Activated B cell treated with CpG ODN at 0.5 μM for 24 hours (primary cell): ENCODE measurements at regions not wholly inside any gene's neighbourhood (a gene's known extent, or its start where the extent isn't known, plus 50 kb on each side); places are given as distances from the start of the nearest gene placed in this dataset.

Experiments
- ATAC-seq: fragments of 200-7000 bp; cut with Tn5 transposase; one replicate; pipeline ENCODE4 v1.10.0; 2021; ENCODE audit warnings: low read depth, mild to moderate bottlenecking, moderate library complexity
- CTCF ChIA-PET: fragments of 350-600 bp; sonication (Branson Sonifier 250); formaldehyde crosslinking; loops from one replicate; lab custom pipeline; 2021; ENCODE audit warnings: antibody characterized with exemption; lab: Charles Lee
- POLR2A ChIA-PET: fragments of 350-600 bp; sonication (Branson Sonifier 250); formaldehyde crosslinking; loops from one replicate; lab custom pipeline; 2021; ENCODE audit warnings: antibody characterized with exemption; lab: Charles Lee
- DNase-seq: peaks from one replicate; pipeline ENCODE4 v3.0.0; 2022
- H3K27ac Mint-ChIP-seq: one replicate; pipeline ENCODE4 v1.8.0; 2020; ENCODE audit warnings: mixed read lengths
- H3K27me3 Mint-ChIP-seq: one replicate; pipeline ENCODE4 v1.8.0; 2021; ENCODE audit warnings: mixed read lengths
- H3K36me3 Mint-ChIP-seq: one replicate; pipeline ENCODE4 v1.8.0; 2021; ENCODE audit warnings: low read depth, mixed read lengths
- H3K4me1 Mint-ChIP-seq: one replicate; pipeline ENCODE4 v1.8.0; 2021; ENCODE audit warnings: mixed read lengths
- H3K4me3 Mint-ChIP-seq: one replicate; pipeline ENCODE4 v1.8.0; 2020; ENCODE audit warnings: mild to moderate bottlenecking, mixed read lengths
- H3K9me3 Mint-ChIP-seq: one replicate; pipeline ENCODE4 v1.8.0; 2020; ENCODE audit warnings: mixed read lengths
- CTCF ChIP-seq: fragments of 200-600 bp; IDR thresholded peaks from one replicate; pipeline ENCODE4 v1.8.0; 2022; ENCODE audit warnings: antibody characterized with exemption, mild to moderate bottlenecking
- intact Hi-C: fragments of 100-400 bp; cut with micrococcal nuclease; formaldehyde crosslinking; loops from one replicate; pipeline ENCODE4 v1.15.1; 2024

- no peaks in the 10 kb centered on the region for H3K27me3 Mint-ChIP-seq
- no peak overlapping the region for H3K4me3 Mint-ChIP-seq
- ChIA-PET POLR2A (no interaction called here), CTCF (interaction anchor here (0.7 to 0.9 kb wide), 2 partner anchors 624 to 705 kb away, joined by 3 to 4 read pairs; no protein-coding TSS in a partner anchor)
- intact Hi-C loops = loop anchor here (5.0 kb wide), 2 partner anchors 626 to 706 kb away; no protein-coding TSS in a partner anchor
- no peak for TF ChIP-seq CTCF
- peaks cover 9% of the 10 kb centered on the region for H3K9me3 Mint-ChIP-seq
- ATAC-seq (no peak), DNase-seq (no peak)
- no peak overlapping the region for H3K27ac Mint-ChIP-seq
- H3K36me3 Mint-ChIP-seq = no peaks in the 10 kb centered on the region
- H3K4me1 Mint-ChIP-seq = no peaks in the 10 kb centered on the region
Observed at GRCh38 chr13:47598340-47598911, 402.6 kb downstream of the SUCLA2 start.

GRCh38 chr13:47594833-47595232 is 406.2 kb downstream of the SUCLA2 start:
- no peak for TF ChIP-seq CTCF
- Mint-ChIP-seq H3K27ac (no peak overlapping the region), H3K4me3 (no peak overlapping the region), H3K27me3 (no peaks in the 10 kb centered on the region), H3K9me3 (peaks cover 13% of the 10 kb centered on the region), H3K36me3 (no peaks in the 10 kb centered on the region), H3K4me1 (no peaks in the 10 kb centered on the region)
- intact Hi-C loops = loop anchor here (5.0 kb wide), 2 partner anchors 623 to 703 kb away; no protein-coding TSS in a partner anchor
- ChIA-PET POLR2A (no interaction called here), CTCF (interaction anchor here (1.4 kb wide), 1 partner anchor 621 kb away, joined by 3 read pairs; no protein-coding TSS in a partner anchor)
- no peak for ATAC-seq
- no peak for DNase-seq

- Mint-ChIP-seq H3K27me3 (no peaks in the 10 kb centered on the region), H3K4me1 (no peaks in the 10 kb centered on the region), H3K27ac (no peak overlapping the region), H3K36me3 (no peaks in the 10 kb centered on the region), H3K4me3 (no peak overlapping the region), H3K9me3 (peaks cover 13% of the 10 kb centered on the region)
- intact Hi-C loops = no loop called here
- no peak for TF ChIP-seq CTCF
- CTCF ChIA-PET = no interaction called here
- POLR2A ChIA-PET = no interaction called here
- ATAC-seq (no peak), DNase-seq (no peak)
Observed at GRCh38 chr13:47592256-47592655, 408.8 kb downstream of the SUCLA2 start.

- Mint-ChIP-seq H3K4me1 (no peaks in the 10 kb centered on the region), H3K27me3 (no peaks in the 10 kb centered on the region), H3K27ac (no peak overlapping the region), H3K9me3 (peaks cover 7% of the 10 kb centered on the region), H3K4me3 (no peak overlapping the region), H3K36me3 (no peaks in the 10 kb centered on the region)
- ChIA-PET CTCF (no interaction called here), POLR2A (no interaction called here)
- no peak for ATAC-seq
- TF ChIP-seq CTCF = no peak
- intact Hi-C loops = no loop called here
- no peak for DNase-seq
Observed at GRCh38 chr13:47588676-47589075, 412.4 kb downstream of the SUCLA2 start.

- Mint-ChIP-seq H3K4me1 (no peaks in the 10 kb centered on the region), H3K9me3 (peaks cover 28% of the 10 kb centered on the region), H3K4me3 (no peak overlapping the region), H3K27ac (no peak overlapping the region), H3K36me3 (no peaks in the 10 kb centered on the region), H3K27me3 (no peaks in the 10 kb centered on the region)
- intact Hi-C loops = no loop called here
- no peak for TF ChIP-seq CTCF
- ChIA-PET CTCF (no interaction called here), POLR2A (no interaction called here)
- DNase-seq (no peak), ATAC-seq (no peak)
Observed at GRCh38 chr13:47572375-47572774, 428.7 kb downstream of the SUCLA2 start.
